ACHN (cell line): ENCODE measurements at regions not wholly inside any gene's neighbourhood (a gene's known extent, or its start where the extent isn't known, plus 50 kb on each side); places are given as distances from the start of the nearest gene placed in this dataset.

Experiments
- DNase-seq: peaks from one replicate; pipeline ENCODE4 v3.0.0-alpha.2; 2015
- in situ Hi-C: cut with HindIII; loops from 2 replicates; pipeline ENCODE4 v1.10.0; 2017; ENCODE audit warnings: low sequenced_read_pairs, low pct_ligation_motif_present, low pct_unique_long_range_greater_than_20kb

GRCh38 chr2:9778471-9779316, 64.6 kb upstream of the TAF1B start:
- no peak for DNase-seq
- in situ Hi-C loops, result no loop called here

- in situ Hi-C loops, result no loop called here
- no peak for DNase-seq
Observed at GRCh38 chr2:9779596-9780264, 63.5 kb upstream of the TAF1B start.

- DNase-seq, result no peak
- in situ Hi-C loops, result no loop called here
Observed at GRCh38 chr2:9780368-9781130, 62.7 kb upstream of the TAF1B start.

- DNase-seq, result no peak
- in situ Hi-C loops, result no loop called here
Observed at GRCh38 chr2:9781252-9781651, 62.0 kb upstream of the TAF1B start.

- in situ Hi-C loops, result no loop called here
- DNase-seq, result peak; percentile 19
Observed at GRCh38 chr2:9782197-9782719, 61.0 kb upstream of the TAF1B start.

GRCh38 chr2:9789371-9789770, 53.9 kb upstream of the TAF1B start:
- DNase-seq, result no peak
- in situ Hi-C loops, result no loop called here

GRCh38 chr2:9790702-9791225, 52.5 kb upstream of the TAF1B start:
- in situ Hi-C loops, result no loop called here
- DNase-seq, result no peak

- in situ Hi-C loops, result no loop called here
- no peak for DNase-seq
Observed at GRCh38 chr2:9791711-9792110, 51.6 kb upstream of the TAF1B start.

GRCh38 chr2:9793156-9793917, 49.9 kb upstream of the TAF1B start:
- DNase-seq, result no peak
- in situ Hi-C loops, result no loop called here
